SK-N-SH (cell line): ENCODE measurements at regions not wholly inside any gene's neighbourhood (a gene's known extent, or its start where the extent isn't known, plus 50 kb on each side); places are given as distances from the start of the nearest gene placed in this dataset.

Source experiments
- CTCF ChIA-PET: fragments of 300-600, 350-600 bp; formaldehyde crosslinking; extraction: SDS; loops from one replicate; lab custom pipeline; 2021; lab: Yijun Ruan, JAX
- POLR2A ChIA-PET: fragments of 350-600 bp; sonication (Branson Sonifier 250); formaldehyde crosslinking; extraction: SDS; loops from one replicate; lab custom pipeline; 2020; ENCODE audit warnings: antibody characterized with exemption, inconsistent platforms; lab: Yijun Ruan, JAX
- DNase-seq: peaks from one replicate; pipeline ENCODE4 v3.0.0; 2012
- H2AFZ ChIP-seq: fragments of 200-600 bp; sonication (generic); 2 replicates; pipeline ENCODE4 v1.8.1; 2016; ENCODE audit warnings: antibody characterized with exemption, mild to moderate bottlenecking, low read depth
- H3F3A ChIP-seq: fragments of 200-600 bp; sonication (generic); replicated peaks from 2 replicates; pipeline ENCODE3; 2016; ENCODE audit warnings: antibody characterized with exemption, mild to moderate bottlenecking; ENCODE audit not compliant: insufficient read depth
- H3K27ac ChIP-seq, 2 experiments: fragments of 200-500 bp in 1 of 2; fragments of 200-600 bp in 1 of 2; sonication (Bioruptor generic) in 1 of 2; sonication (generic), shearing (Covaris generic) in 1 of 2; 2 replicates each; pipeline versions ENCODE4 v1.5.1 to v1.6.1; 2014 to 2016; ENCODE audit warnings: low read depth in 2 of 2, inconsistent platforms in 1 of 2, low read length in 1 of 2, mild to moderate bottlenecking in 1 of 2, mixed read lengths in 1 of 2
- H3K27me3 ChIP-seq: fragments of 200-600 bp; sonication (generic), shearing (Covaris generic); 2 replicates; pipeline ENCODE4 v1.6.1; 2016; ENCODE audit warnings: mixed run types; ENCODE audit not compliant: insufficient read depth
- H3K36me3 ChIP-seq, 2 experiments: fragments of 200-500 bp in 1 of 2; fragments of 200-600 bp in 1 of 2; sonication (Bioruptor generic) in 1 of 2; sonication (generic) in 1 of 2; replicated peaks in 1 of 2; 2 replicates each; pipeline versions ENCODE3 to v1.5.1; 2014 to 2016; ENCODE audit warnings: low read length in 1 of 2, mild to moderate bottlenecking in 1 of 2; ENCODE audit not compliant: insufficient read depth in 2 of 2, control insufficient read depth in 1 of 2
- H3K4me1 ChIP-seq, 2 experiments: fragments of 200-500 bp in 1 of 2; fragments of 200-600 bp in 1 of 2; sonication (Bioruptor generic) in 1 of 2; sonication (generic), shearing (Covaris generic) in 1 of 2; 2 replicates each; pipeline versions ENCODE4 v1.5.1 to v1.6.1; 2014 to 2016; ENCODE audit warnings: low read depth in 1 of 2, low read length in 1 of 2, mixed run types in 1 of 2; ENCODE audit not compliant: insufficient read depth in 2 of 2, control insufficient read depth in 1 of 2
- H3K4me2 ChIP-seq: fragments of 200-600 bp; sonication (generic), shearing (Covaris generic); 2 replicates; pipeline ENCODE4 v1.6.1; 2017; ENCODE audit warnings: mixed run types
- H3K4me3 ChIP-seq, 2 experiments: fragments of 200-500 bp in 1 of 2; fragments of 200-600 bp in 1 of 2; sonication (Bioruptor generic) in 1 of 2; sonication (generic), shearing (Covaris generic) in 1 of 2; 2 replicates each; pipeline versions ENCODE4 v1.5.1 to v1.8.1; 2014 to 2016; ENCODE audit warnings: low read depth in 2 of 2, inconsistent platforms in 1 of 2, low read length in 1 of 2, mild to moderate bottlenecking in 1 of 2, mixed read lengths in 1 of 2, moderate library complexity in 1 of 2
- H3K79me2 ChIP-seq: fragments of 200-600 bp; sonication (generic); 2 replicates; pipeline ENCODE4 v1.8.1; 2017; ENCODE audit warnings: mild to moderate bottlenecking; ENCODE audit not compliant: insufficient read depth
- H3K9ac ChIP-seq: fragments of 200-600 bp; sonication (generic); 2 replicates; pipeline ENCODE4 v1.6.1; 2017; ENCODE audit warnings: mixed run types
- H3K9me2 ChIP-seq: fragments of 200-600 bp; sonication (generic); 2 replicates; pipeline ENCODE4 v1.6.1; 2017; ENCODE audit warnings: mixed run types
- H3K9me3 ChIP-seq: fragments of 200-600 bp; sonication (generic); 2 replicates; pipeline ENCODE4 v1.6.1; 2017; ENCODE audit warnings: mixed run types, mild to moderate bottlenecking, moderate library complexity
- H4K20me1 ChIP-seq: fragments of 200-600 bp; sonication (generic); 2 replicates; pipeline ENCODE4 v1.6.1; 2017; ENCODE audit warnings: mild to moderate bottlenecking, mixed run types; ENCODE audit not compliant: insufficient read depth
- FOXM1 ChIP-seq: IDR thresholded peaks from 2 replicates; pipeline ENCODE4 v1.4.0; 2012; ENCODE audit warnings: low read depth, mild to moderate bottlenecking
- JUND ChIP-seq: IDR thresholded peaks from 2 replicates; pipeline ENCODE4 v1.4.0; 2012
- MEF2A ChIP-seq: IDR thresholded peaks from 2 replicates; pipeline ENCODE4 v1.4.0; 2012; ENCODE audit warnings: low read depth, borderline replicate concordance
- MXI1 ChIP-seq: IDR thresholded peaks from 2 replicates; pipeline ENCODE4 v1.6.1; 2012; ENCODE audit warnings: mild to moderate bottlenecking, low read depth, low read length, improper control_type of control experiment
- NFIC ChIP-seq: IDR thresholded peaks from 2 replicates; pipeline ENCODE4 v1.4.0; 2012; ENCODE audit warnings: borderline replicate concordance
- POLR2AphosphoS5 ChIP-seq: IDR thresholded peaks from 2 replicates; pipeline ENCODE4 v1.6.1; 2012; ENCODE audit warnings: low read depth, low read length
- RAD21 ChIP-seq: IDR thresholded peaks from 2 replicates; pipeline ENCODE4 v1.6.1; 2012; ENCODE audit warnings: mild to moderate bottlenecking, low read length
- RCOR1 ChIP-seq: fragments of 150-350 bp; IDR thresholded peaks from 2 replicates; pipeline ENCODE4 v1.6.1; 2017; ENCODE audit warnings: antibody characterized with exemption, low read length
- RXRA ChIP-seq: IDR thresholded peaks from 2 replicates; pipeline ENCODE4 v1.4.0; 2012; ENCODE audit warnings: low read depth, mild to moderate bottlenecking, borderline replicate concordance
- SIN3A ChIP-seq: IDR thresholded peaks from 2 replicates; pipeline ENCODE4 v1.6.1; 2012; ENCODE audit warnings: low read depth, mild to moderate bottlenecking, low read length, moderate library complexity, borderline replicate concordance
- TAF1 ChIP-seq: IDR thresholded peaks from 2 replicates; pipeline ENCODE4 v1.6.1; 2012; ENCODE audit warnings: low read depth, mild to moderate bottlenecking, low read length, moderate library complexity, borderline replicate concordance
- TCF12 ChIP-seq: IDR thresholded peaks from 2 replicates; pipeline ENCODE4 v1.4.0; 2012
- WGBS: methylation state at CpG from one replicate; pipeline ENCODE4 v1.1.6; 2017; ENCODE audit warnings: low lambda C conversion rate; 5-methylcytosine and 5-hydroxymethylcytosine counted together
- TF ChIP-seq, protein P1 (sequence below): IDR thresholded peaks from 2 replicates; pipeline ENCODE4; 2012
- TF ChIP-seq, protein P2 (sequence below): IDR thresholded peaks from 2 replicates; pipeline ENCODE4 v1.6.1; 2012; ENCODE audit warnings: mild to moderate bottlenecking, low read depth, low read length, moderate library complexity
- TF ChIP-seq, protein P3 (sequence below): IDR thresholded peaks from 2 replicates; pipeline ENCODE4 v1.4.0; 2012; ENCODE audit warnings: low read depth, borderline replicate concordance
- TF ChIP-seq, protein P4 (sequence below): fragments of 150-350 bp; IDR thresholded peaks from 2 replicates; pipeline ENCODE4 v1.6.1; 2016; ENCODE audit warnings: mild to moderate bottlenecking, low read depth, low read length
- TF ChIP-seq, protein P5 (sequence below): IDR thresholded peaks from 2 replicates; pipeline ENCODE4 v1.4.0; 2012; ENCODE audit warnings: low read depth

DNA sequence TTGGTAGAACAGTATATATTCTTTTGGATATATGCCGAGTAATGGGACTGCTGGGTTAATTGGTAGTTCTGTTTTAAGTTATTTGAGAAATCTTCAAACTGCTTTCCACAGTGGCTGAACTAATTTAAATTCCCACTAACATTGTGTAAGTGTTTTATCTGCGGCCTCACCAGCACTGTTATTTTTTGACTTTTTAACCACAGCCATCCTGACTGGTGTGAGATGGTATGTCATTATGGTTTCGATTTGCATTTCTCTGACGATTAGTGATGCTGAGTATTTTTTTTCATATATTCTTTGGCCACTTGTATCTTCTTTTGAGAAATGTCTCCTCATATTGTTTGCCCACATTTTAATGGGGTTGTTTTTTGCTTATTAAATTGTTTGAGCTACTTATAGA lies 357.4 kb downstream of the C12orf50 start (continued):
- TF ChIP-seq, protein P1, sequence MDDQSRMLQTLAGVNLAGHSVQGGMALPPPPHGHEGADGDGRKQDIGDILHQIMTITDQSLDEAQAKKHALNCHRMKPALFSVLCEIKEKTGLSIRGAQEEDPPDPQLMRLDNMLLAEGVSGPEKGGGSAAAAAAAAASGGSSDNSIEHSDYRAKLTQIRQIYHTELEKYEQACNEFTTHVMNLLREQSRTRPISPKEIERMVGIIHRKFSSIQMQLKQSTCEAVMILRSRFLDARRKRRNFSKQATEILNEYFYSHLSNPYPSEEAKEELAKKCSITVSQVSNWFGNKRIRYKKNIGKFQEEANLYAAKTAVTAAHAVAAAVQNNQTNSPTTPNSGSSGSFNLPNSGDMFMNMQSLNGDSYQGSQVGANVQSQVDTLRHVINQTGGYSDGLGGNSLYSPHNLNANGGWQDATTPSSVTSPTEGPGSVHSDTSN = no peak
- TF ChIP-seq MEF2A (no peak), FOXM1 (no peak), TCF12 (no peak), RXRA (no peak)

DNA sequence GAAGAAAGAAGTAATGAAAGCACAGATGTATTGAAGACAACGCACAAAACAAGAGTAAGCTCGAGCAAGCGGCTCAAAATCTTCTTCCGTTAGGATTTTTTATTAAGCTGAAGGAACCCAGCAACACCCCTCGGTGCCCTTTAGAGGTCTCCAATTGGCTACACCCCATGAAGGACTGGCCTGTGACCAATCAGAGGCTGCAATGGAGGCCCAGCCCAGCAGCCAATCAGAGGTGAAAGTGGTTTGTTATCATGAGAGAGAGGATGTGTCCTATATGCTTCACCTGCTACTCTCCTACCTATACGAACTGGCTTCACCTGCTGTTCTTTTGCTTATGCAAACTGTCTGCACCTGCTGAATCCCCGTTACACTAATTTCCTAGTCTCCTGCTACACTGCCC lies 358.8 kb downstream of the C12orf50 start:
- H3K27ac ChIP-seq = no peak overlapping the region
- H3K79me2 ChIP-seq = no peaks in the 10 kb centered on the region
- H3K9me2 ChIP-seq = no peaks in the 10 kb centered on the region
- no peak for DNase-seq
- no peaks in the 10 kb centered on the region for H3K36me3 ChIP-seq
- H2AFZ ChIP-seq = no peak overlapping the region
- no peaks in the 10 kb centered on the region for H3K27me3 ChIP-seq
- no peaks in the 10 kb centered on the region for H3K4me1 ChIP-seq
- no peak overlapping the region for H3K4me2 ChIP-seq
- no peak overlapping the region for H3K9ac ChIP-seq
- no peaks in the 10 kb centered on the region for H3F3A ChIP-seq
- ChIA-PET CTCF (no interaction called here), POLR2A (no interaction called here)
- H4K20me1 ChIP-seq = no peaks in the 10 kb centered on the region
- 89% methylated on average over 7 of the region's 7 CpGs for WGBS
- H3K4me3 ChIP-seq = no peak overlapping the region
- no peaks in the 10 kb centered on the region for H3K9me3 ChIP-seq
- TF ChIP-seq MEF2A (no peak), NFIC (no peak), TAF1 (no peak), SIN3A (no peak), JUND (no peak), MXI1 (no peak), RAD21 (no peak), POLR2AphosphoS5 (no peak), TCF12 (no peak), RCOR1 (no peak)
- TF ChIP-seq, protein P2, sequence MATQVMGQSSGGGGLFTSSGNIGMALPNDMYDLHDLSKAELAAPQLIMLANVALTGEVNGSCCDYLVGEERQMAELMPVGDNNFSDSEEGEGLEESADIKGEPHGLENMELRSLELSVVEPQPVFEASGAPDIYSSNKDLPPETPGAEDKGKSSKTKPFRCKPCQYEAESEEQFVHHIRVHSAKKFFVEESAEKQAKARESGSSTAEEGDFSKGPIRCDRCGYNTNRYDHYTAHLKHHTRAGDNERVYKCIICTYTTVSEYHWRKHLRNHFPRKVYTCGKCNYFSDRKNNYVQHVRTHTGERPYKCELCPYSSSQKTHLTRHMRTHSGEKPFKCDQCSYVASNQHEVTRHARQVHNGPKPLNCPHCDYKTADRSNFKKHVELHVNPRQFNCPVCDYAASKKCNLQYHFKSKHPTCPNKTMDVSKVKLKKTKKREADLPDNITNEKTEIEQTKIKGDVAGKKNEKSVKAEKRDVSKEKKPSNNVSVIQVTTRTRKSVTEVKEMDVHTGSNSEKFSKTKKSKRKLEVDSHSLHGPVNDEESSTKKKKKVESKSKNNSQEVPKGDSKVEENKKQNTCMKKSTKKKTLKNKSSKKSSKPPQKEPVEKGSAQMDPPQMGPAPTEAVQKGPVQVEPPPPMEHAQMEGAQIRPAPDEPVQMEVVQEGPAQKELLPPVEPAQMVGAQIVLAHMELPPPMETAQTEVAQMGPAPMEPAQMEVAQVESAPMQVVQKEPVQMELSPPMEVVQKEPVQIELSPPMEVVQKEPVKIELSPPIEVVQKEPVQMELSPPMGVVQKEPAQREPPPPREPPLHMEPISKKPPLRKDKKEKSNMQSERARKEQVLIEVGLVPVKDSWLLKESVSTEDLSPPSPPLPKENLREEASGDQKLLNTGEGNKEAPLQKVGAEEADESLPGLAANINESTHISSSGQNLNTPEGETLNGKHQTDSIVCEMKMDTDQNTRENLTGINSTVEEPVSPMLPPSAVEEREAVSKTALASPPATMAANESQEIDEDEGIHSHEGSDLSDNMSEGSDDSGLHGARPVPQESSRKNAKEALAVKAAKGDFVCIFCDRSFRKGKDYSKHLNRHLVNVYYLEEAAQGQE = no peak
- TF ChIP-seq, protein P1 = no peak
- TF ChIP-seq, protein P3, sequence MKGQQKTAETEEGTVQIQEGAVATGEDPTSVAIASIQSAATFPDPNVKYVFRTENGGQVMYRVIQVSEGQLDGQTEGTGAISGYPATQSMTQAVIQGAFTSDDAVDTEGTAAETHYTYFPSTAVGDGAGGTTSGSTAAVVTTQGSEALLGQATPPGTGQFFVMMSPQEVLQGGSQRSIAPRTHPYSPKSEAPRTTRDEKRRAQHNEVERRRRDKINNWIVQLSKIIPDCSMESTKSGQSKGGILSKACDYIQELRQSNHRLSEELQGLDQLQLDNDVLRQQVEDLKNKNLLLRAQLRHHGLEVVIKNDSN = no peak
- TF ChIP-seq, protein P4, sequence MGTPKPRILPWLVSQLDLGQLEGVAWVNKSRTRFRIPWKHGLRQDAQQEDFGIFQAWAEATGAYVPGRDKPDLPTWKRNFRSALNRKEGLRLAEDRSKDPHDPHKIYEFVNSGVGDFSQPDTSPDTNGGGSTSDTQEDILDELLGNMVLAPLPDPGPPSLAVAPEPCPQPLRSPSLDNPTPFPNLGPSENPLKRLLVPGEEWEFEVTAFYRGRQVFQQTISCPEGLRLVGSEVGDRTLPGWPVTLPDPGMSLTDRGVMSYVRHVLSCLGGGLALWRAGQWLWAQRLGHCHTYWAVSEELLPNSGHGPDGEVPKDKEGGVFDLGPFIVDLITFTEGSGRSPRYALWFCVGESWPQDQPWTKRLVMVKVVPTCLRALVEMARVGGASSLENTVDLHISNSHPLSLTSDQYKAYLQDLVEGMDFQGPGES = no peak
- TF ChIP-seq, protein P5, sequence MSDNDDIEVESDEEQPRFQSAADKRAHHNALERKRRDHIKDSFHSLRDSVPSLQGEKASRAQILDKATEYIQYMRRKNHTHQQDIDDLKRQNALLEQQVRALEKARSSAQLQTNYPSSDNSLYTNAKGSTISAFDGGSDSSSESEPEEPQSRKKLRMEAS = no peak
